Mammary epithelial cell (primary cell): ENCODE measurements at regions not wholly inside any gene's neighbourhood (a gene's known extent, or its start where the extent isn't known, plus 50 kb on each side); places are given as distances from the start of the nearest gene placed in this dataset.

Source experiments
- CTCF ChIP-seq, 2 donors: IDR thresholded peaks in 1 of 2; conservative IDR thresholded peaks in 1 of 2; 2 replicates each; pipeline ENCODE4 v1.5.1; 2011 to 2012; ENCODE audit warnings: inconsistent platforms in 2 of 2, low read length in 2 of 2, mild to moderate bottlenecking in 2 of 2, control low read depth in 1 of 2, low read depth in 1 of 2; ENCODE audit not compliant: insufficient read depth in 1 of 2; ENCODE audit errors: extremely low read depth in 1 of 2
- EZH2 ChIP-seq: IDR thresholded peaks from 2 replicates; pipeline ENCODE4 v1.6.1; 2012; ENCODE audit warnings: low read length, inconsistent platforms, borderline replicate concordance

DNA sequence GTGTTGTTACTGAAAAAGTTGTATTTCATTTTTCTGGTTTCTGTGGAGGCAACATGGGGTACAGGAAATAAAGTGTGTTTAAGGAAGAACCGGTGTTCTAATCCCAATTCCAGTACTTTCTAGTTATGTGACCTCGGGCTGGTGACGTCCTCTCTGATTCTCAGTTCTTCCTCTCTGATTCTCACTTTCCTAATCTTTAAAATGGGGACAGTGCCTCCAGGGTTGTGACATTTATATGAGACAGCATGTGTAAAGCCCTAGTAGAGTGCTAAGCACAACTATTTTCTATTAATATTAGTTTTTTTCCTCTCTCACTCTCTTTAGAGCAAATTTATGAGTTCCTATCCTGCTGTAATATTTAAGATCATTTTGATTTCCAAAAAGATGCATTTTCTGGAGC is 50.9 kb upstream of the PTPDC1 start:
- TF ChIP-seq CTCF (conservative IDR thresholded peaks at IDR 0.05 in 1 of 2, IDR thresholded peaks at IDR 0.05 in 1 of 2; ENCODE audit: extremely low read depth in 1 of 2, insufficient read depth in 1 of 2, low read depth in 1 of 2, low read length in 2 of 2) = no peak
- no peak for TF ChIP-seq EZH2
